Upper lobe of right lung (tissue), 1 donor: ENCODE measurements at regions not wholly inside any gene's neighbourhood (a gene's known extent, or its start where the extent isn't known, plus 50 kb on each side); places are given as distances from the start of the nearest gene placed in this dataset.

Experiments used
- ATAC-seq: fragments of 200-7000 bp; cut with Tn5 transposase; one replicate; pipeline ENCODE4 v1.9.1; 2020; ENCODE audit warnings: mild to moderate bottlenecking, moderate library complexity
- DNase-seq: peaks from one replicate; pipeline ENCODE4 v3.0.0-alpha.2; 2020
- H3K27ac ChIP-seq: fragments of 200-600 bp; one replicate; pipeline ENCODE4 v1.8.0; 2022
- H3K27me3 ChIP-seq: fragments of 200-600 bp; one replicate; pipeline ENCODE4 v1.8.0; 2022; ENCODE audit warnings: mild to moderate bottlenecking
- H3K36me3 ChIP-seq: fragments of 200-600 bp; one replicate; pipeline ENCODE4 v1.8.0; 2022
- H3K4me1 ChIP-seq: fragments of 200-600 bp; one replicate; pipeline ENCODE4 v1.8.0; 2022
- H3K4me3 ChIP-seq: fragments of 200-600 bp; one replicate; pipeline ENCODE4 v1.8.0; 2022; ENCODE audit warnings: mild to moderate bottlenecking
- H3K9me3 ChIP-seq: fragments of 200-600 bp; one replicate; pipeline ENCODE4 v1.8.0; 2022
- CTCF ChIP-seq: fragments of 200-600 bp; IDR thresholded peaks from one replicate; pipeline ENCODE4 v1.8.0; 2022; ENCODE audit warnings: antibody characterized with exemption
- intact Hi-C: fragments of 100-400 bp; cut with DNase I; formaldehyde crosslinking; loops from one replicate; pipeline ENCODE4 v1.11.0; 2022
- donor health status: DM: no; HTN: yes; CAD: no; lungs with severe emphysema.

- no peak for ATAC-seq
Observed at GRCh38 chr2:13876491-13877037, 756.0 kb upstream of the LRATD1 start.

DNA sequence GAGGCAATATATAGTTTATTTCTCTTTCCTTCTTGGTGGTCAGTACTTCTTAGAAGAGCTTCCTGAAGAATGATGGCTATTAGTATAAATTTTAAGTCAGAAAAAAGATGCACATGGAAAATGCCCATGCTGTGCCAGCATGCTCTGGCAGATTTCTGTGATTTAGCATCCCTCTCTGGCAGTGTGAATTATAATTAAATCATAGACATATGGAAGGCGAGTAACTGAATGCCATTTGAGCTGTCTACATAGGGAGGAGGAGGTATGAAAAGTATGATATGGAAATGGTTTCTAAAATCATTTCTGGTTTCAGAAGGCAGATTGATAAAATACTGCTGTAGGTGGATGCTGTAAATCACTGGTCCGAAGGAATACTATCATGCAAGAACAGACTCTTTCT lies 754.9 kb upstream of the LRATD1 start:
- H3K4me3 ChIP-seq = no peak overlapping the region
- ATAC-seq (no peak), DNase-seq (no peak)
- H3K9me3 ChIP-seq = no peaks in the 10 kb centered on the region
- no peak for TF ChIP-seq CTCF
- intact Hi-C loops = no loop called here
- no peaks in the 10 kb centered on the region for H3K27me3 ChIP-seq
- no peaks in the 10 kb centered on the region for H3K4me1 ChIP-seq
- no peaks in the 10 kb centered on the region for H3K36me3 ChIP-seq
- no peak overlapping the region for H3K27ac ChIP-seq

More at GRCh38 chr2:13876491-13877037, 756.0 kb upstream of the LRATD1 start:
- no peak overlapping the region for H3K27ac ChIP-seq
- no peaks in the 10 kb centered on the region for H3K9me3 ChIP-seq
- no peaks in the 10 kb centered on the region for H3K36me3 ChIP-seq
- no peaks in the 10 kb centered on the region for H3K27me3 ChIP-seq
- no peak for TF ChIP-seq CTCF
- no peaks in the 10 kb centered on the region for H3K4me1 ChIP-seq
- intact Hi-C loops = no loop called here
- no peak for DNase-seq
- H3K4me3 ChIP-seq = no peak overlapping the region

DNA sequence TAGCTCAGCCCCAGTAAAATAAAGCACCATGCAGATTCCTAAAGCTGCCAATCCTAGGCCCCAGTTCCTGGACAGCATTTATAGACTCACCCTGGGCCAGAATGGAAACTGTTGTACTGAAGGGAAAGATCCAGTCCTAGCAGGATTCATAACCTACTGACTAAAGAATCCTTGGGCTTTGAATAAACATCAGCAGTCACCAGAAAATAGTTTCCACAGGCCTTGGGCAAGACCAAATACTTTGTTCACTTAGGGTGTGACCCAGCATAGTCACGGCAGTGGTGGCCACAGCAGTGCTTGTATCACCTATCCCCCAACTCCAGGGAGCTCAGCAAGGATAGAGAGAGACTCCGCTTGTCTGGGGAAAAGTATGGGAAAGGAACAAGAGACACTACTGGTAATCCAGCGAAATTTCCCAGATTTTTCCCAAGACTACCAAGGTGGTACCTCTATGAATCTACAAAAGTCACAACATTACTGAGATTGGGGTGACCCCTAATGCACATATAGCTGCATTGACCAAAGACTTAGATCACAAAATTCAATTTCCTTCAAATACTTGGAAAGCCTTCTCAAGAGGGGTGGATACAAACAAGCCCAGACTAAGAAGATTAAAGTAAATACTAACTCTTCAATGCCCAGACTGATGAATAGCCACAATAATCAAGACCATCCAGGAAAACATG lies 748.1 kb upstream of the LRATD1 start:
- H3K4me1 ChIP-seq = no peaks in the 10 kb centered on the region
- no peaks in the 10 kb centered on the region for H3K36me3 ChIP-seq
- ATAC-seq = no peak
- no peak for TF ChIP-seq CTCF
- intact Hi-C loops = no loop called here
- no peak for DNase-seq
- no peak overlapping the region for H3K27ac ChIP-seq
- no peak overlapping the region for H3K4me3 ChIP-seq
- no peaks in the 10 kb centered on the region for H3K27me3 ChIP-seq
- no peaks in the 10 kb centered on the region for H3K9me3 ChIP-seq

GRCh38 chr2:13901526-13901925 lies 731.0 kb upstream of the LRATD1 start:
- ATAC-seq = no peak
- intact Hi-C loops = no loop called here
- no peaks in the 10 kb centered on the region for H3K36me3 ChIP-seq
- no peak for DNase-seq
- H3K4me3 ChIP-seq = no peak overlapping the region
- H3K27ac ChIP-seq = no peak overlapping the region
- TF ChIP-seq CTCF = no peak
- H3K9me3 ChIP-seq = no peaks in the 10 kb centered on the region
- no peaks in the 10 kb centered on the region for H3K27me3 ChIP-seq
- no peaks in the 10 kb centered on the region for H3K4me1 ChIP-seq

GRCh38 chr2:13905831-13906230 lies 726.7 kb upstream of the LRATD1 start:
- no peak for TF ChIP-seq CTCF
- no peak overlapping the region for H3K4me3 ChIP-seq
- no peak for ATAC-seq
- no peak for DNase-seq
- no peaks in the 10 kb centered on the region for H3K9me3 ChIP-seq
- H3K36me3 ChIP-seq = no peaks in the 10 kb centered on the region
- H3K4me1 ChIP-seq = no peaks in the 10 kb centered on the region
- H3K27ac ChIP-seq = no peak overlapping the region
- intact Hi-C loops = no loop called here
- no peaks in the 10 kb centered on the region for H3K27me3 ChIP-seq
